Testis (tissue), 2 donors: ENCODE measurements at regions not wholly inside any gene's neighbourhood (a gene's known extent, or its start where the extent isn't known, plus 50 kb on each side); places are given as distances from the start of the nearest gene placed in this dataset.

Source experiments
- DNase-seq: peaks from one replicate; pipeline ENCODE4 v3.0.0-alpha.2; 2019
- H3K27ac ChIP-seq, 2 donors: fragments of 200-600 bp; sonication (generic); one replicate each; pipeline ENCODE4 v1.5.1; 2019
- H3K27me3 ChIP-seq: fragments of 200-600 bp; sonication (generic); one replicate; pipeline ENCODE4 v1.5.1; 2019
- H3K36me3 ChIP-seq: fragments of 200-600 bp; sonication (generic); one replicate; pipeline ENCODE4 v1.5.1; 2017; ENCODE audit warnings: low read depth; ENCODE audit errors: missing control alignments
- H3K4me1 ChIP-seq: fragments of 200-600 bp; sonication (generic); one replicate; pipeline ENCODE4 v1.5.1; 2019
- H3K4me3 ChIP-seq, 2 donors: fragments of 200-600 bp; sonication (generic); one replicate each; pipeline ENCODE4 v1.5.1; 2017 to 2019
- H3K9me3 ChIP-seq: fragments of 200-600 bp; sonication (generic); one replicate; pipeline ENCODE4 v1.5.1; 2017
- POLR2A ChIP-seq: fragments of 450-650 bp; IDR thresholded peaks from one replicate; pipeline ENCODE4 v1.6.1; 2017; ENCODE audit warnings: antibody characterized with exemption, mild to moderate bottlenecking, moderate library complexity
- WGBS, 2 donors: methylation state at CpG; one replicate each; pipeline ENCODE4 v1.1.5; 2018; 5-methylcytosine and 5-hydroxymethylcytosine counted together
- intact Hi-C: fragments of 100-400 bp; cut with DNase I; formaldehyde crosslinking; loops from one replicate; pipeline ENCODE4 v1.15.1; 2023; ENCODE audit warnings: low total_unique reads
- TF ChIP-seq, protein P1 (sequence below), 3 experiments: fragments of 450-650 bp in 2 of 3; fragments of 200-600 bp in 1 of 3; sonication (generic) in 1 of 3; IDR thresholded peaks; one replicate each; pipeline ENCODE4 v1.5.1; 2016 to 2019; ENCODE audit warnings: antibody characterized with exemption in 3 of 3, mild to moderate bottlenecking in 2 of 3, moderate library complexity in 1 of 3

- intact Hi-C loops, result no loop called here
- Histone ChIP-seq H3K36me3 (no peaks in the 10 kb centered on the region), H3K4me1 (no peaks in the 10 kb centered on the region), H3K27ac (no peak overlapping the region), H3K27me3 (no peaks in the 10 kb centered on the region), H3K9me3 (no peaks in the 10 kb centered on the region), H3K4me3 (no peak overlapping the region)
- TF ChIP-seq POLR2A, result no peak
- TF ChIP-seq, protein P1, sequence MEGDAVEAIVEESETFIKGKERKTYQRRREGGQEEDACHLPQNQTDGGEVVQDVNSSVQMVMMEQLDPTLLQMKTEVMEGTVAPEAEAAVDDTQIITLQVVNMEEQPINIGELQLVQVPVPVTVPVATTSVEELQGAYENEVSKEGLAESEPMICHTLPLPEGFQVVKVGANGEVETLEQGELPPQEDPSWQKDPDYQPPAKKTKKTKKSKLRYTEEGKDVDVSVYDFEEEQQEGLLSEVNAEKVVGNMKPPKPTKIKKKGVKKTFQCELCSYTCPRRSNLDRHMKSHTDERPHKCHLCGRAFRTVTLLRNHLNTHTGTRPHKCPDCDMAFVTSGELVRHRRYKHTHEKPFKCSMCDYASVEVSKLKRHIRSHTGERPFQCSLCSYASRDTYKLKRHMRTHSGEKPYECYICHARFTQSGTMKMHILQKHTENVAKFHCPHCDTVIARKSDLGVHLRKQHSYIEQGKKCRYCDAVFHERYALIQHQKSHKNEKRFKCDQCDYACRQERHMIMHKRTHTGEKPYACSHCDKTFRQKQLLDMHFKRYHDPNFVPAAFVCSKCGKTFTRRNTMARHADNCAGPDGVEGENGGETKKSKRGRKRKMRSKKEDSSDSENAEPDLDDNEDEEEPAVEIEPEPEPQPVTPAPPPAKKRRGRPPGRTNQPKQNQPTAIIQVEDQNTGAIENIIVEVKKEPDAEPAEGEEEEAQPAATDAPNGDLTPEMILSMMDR (IDR thresholded peaks at IDR 0.05), result no peak
- WGBS, 2 donors, result 60 to 68% methylated on average over 1 of the region's 1 CpG
- DNase-seq, result no peak
These were observed 292.5 kb downstream of the ATPSCKMT start for GRCh38 chr5:9957214-9957613.

GRCh38 chr5:9956725-9957124, 293.0 kb downstream of the ATPSCKMT start:
- Histone ChIP-seq H3K9me3 (no peaks in the 10 kb centered on the region), H3K36me3 (no peaks in the 10 kb centered on the region), H3K27me3 (no peaks in the 10 kb centered on the region), H3K4me1 (no peaks in the 10 kb centered on the region), H3K4me3 (no peak overlapping the region), H3K27ac (no peak overlapping the region)
- intact Hi-C loops, result no loop called here
- TF ChIP-seq, protein P1 (IDR thresholded peaks at IDR 0.05), result no peak
- TF ChIP-seq POLR2A, result no peak
- no peak for DNase-seq

GRCh38 chr5:9955586-9955985, 294.1 kb downstream of the ATPSCKMT start:
- no peak for DNase-seq
- Histone ChIP-seq H3K4me3 (no peak overlapping the region), H3K27me3 (no peaks in the 10 kb centered on the region), H3K4me1 (no peaks in the 10 kb centered on the region), H3K9me3 (no peaks in the 10 kb centered on the region), H3K27ac (no peak overlapping the region), H3K36me3 (no peaks in the 10 kb centered on the region)
- TF ChIP-seq POLR2A, result no peak
- TF ChIP-seq, protein P1 (IDR thresholded peaks at IDR 0.05), result no peak
- intact Hi-C loops, result no loop called here
- WGBS, 2 donors, result 79 to 81% methylated on average over 3 of the region's 3 CpGs

- Histone ChIP-seq H3K4me1 (no peaks in the 10 kb centered on the region), H3K9me3 (no peaks in the 10 kb centered on the region), H3K27me3 (no peaks in the 10 kb centered on the region), H3K27ac (no peak overlapping the region), H3K4me3 (no peak overlapping the region), H3K36me3 (no peaks in the 10 kb centered on the region)
- no peak for DNase-seq
- intact Hi-C loops, result no loop called here
- no peak for TF ChIP-seq POLR2A
- TF ChIP-seq, protein P1 (IDR thresholded peaks at IDR 0.05), result no peak
- WGBS, 2 donors, result 67 to 74% methylated on average over 2 of the region's 2 CpGs
These were observed 294.8 kb downstream of the ATPSCKMT start for GRCh38 chr5:9954869-9955268.

DNA sequence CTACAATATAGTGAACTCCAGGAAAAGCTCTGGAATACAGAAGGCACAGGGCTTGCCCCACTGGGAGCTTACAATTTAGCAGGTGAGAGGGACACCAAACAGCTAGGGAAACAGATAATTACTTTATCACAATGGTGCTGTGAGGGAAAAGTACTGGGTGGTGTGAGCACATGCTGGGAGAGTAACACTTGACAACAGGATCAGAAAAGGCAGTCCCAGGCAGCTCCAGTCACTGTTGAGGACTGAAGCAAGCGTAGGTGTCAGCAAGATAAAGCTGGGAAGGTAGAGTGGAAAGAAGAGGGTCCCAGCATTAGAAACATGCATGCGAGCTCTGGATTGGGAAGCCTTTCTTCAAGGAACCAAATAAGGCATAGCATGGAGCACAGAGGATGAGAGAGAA, 296.0 kb downstream of the ATPSCKMT start:
- 75 to 91% methylated on average over 2 of the region's 2 CpGs for WGBS, 2 donors
- DNase-seq, result no peak
- no peaks in the 10 kb centered on the region for H3K27me3 ChIP-seq
- no peaks in the 10 kb centered on the region for H3K4me1 ChIP-seq
- H3K27ac ChIP-seq, result no peak overlapping the region
- H3K36me3 ChIP-seq, result no peaks in the 10 kb centered on the region
- intact Hi-C loops, result no loop called here
- no peak overlapping the region for H3K4me3 ChIP-seq
- no peaks in the 10 kb centered on the region for H3K9me3 ChIP-seq
- no peak for TF ChIP-seq POLR2A
- TF ChIP-seq, protein P1 (IDR thresholded peaks at IDR 0.05), result no peak
